ENCODE measurements at regions not wholly inside any gene's neighbourhood (a gene's known extent, or its start where the extent isn't known, plus 50 kb on each side); places are given as distances from the start of the nearest gene placed in this dataset.

DNA sequence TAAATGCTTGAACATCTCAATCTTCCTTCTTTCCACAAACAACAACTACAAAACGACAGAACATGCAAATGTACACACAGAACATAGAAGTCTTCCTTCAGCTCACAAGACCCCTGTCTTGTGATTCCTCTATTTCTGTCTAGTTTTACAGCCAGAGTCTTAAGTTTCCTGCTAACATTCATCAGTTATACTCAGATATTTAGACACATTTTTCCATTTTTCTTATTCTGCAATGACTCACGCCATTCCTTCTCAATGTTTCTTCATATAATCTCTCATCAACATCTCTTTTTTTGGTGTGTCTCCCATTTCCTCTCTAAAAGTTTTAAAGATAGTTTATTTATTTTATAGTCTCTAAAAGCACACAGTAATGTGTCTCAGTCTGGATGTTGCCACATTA, 1872.9 kb upstream of the PCDH20 start:
- TF ChIP-seq CTCF (IDR thresholded peaks at IDR 0.05) (no peak), POLR2A (IDR thresholded peaks at IDR 0.05) (no peak)
